ENCODE measurements at regions not wholly inside any gene's neighbourhood (a gene's known extent, or its start where the extent isn't known, plus 50 kb on each side); places are given as distances from the start of the nearest gene placed in this dataset.

- no peak for TF ChIP-seq CTCF (conservative IDR thresholded peaks at IDR 0.05; ENCODE audit: low read length)
- TF ChIP-seq EZH2phosphoT487 (IDR thresholded peaks at IDR 0.05; ENCODE audit: borderline replicate concordance): no peak
These were observed 83.2 kb downstream of the RPE65 start for GRCh38 chr1:68366572-68366971.
